Rectal smooth muscle tissue (tissue), 1 donor: ENCODE measurements at regions not wholly inside any gene's neighbourhood (a gene's known extent, or its start where the extent isn't known, plus 50 kb on each side); places are given as distances from the start of the nearest gene placed in this dataset.

Experiments
- H3K27ac ChIP-seq: one replicate; pipeline ENCODE4 v1.7.0; 2013; ENCODE audit warnings: low read depth, low read length, inconsistent platforms
- H3K27me3 ChIP-seq: one replicate; pipeline ENCODE4 v1.7.0; 2013; ENCODE audit warnings: low read length; ENCODE audit not compliant: control insufficient read depth, insufficient read depth
- H3K36me3 ChIP-seq: one replicate; pipeline ENCODE4 v1.7.0; 2013; ENCODE audit warnings: low read length; ENCODE audit not compliant: control insufficient read depth, insufficient read depth
- H3K4me1 ChIP-seq: one replicate; pipeline ENCODE4 v1.7.0; 2013; ENCODE audit warnings: low read length; ENCODE audit not compliant: control insufficient read depth, insufficient read depth
- H3K4me3 ChIP-seq: one replicate; pipeline ENCODE4 v1.7.0; 2013; ENCODE audit warnings: low read length
- H3K9ac ChIP-seq: one replicate; pipeline ENCODE4 v1.7.0; 2013; ENCODE audit warnings: low read length

DNA sequence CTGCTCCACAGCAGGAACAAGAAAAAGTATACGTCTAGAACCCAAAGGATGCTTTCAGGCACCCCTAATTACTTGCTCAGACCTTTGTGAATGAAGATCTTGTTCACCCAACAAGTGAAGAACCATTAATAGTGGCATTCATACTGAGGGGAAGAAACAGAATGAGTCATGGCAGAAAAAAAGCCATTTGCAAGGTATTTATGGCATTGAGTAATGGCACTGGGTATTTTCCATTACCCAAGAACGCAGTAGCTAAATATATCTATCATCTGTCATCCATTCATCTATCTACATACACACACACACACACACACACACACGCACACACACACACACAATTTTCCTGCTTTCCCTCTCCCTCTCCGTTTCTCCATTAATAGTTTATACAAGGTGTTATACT is 56.4 kb upstream of the XIRP2 start:
- H3K27ac ChIP-seq: no peak overlapping the region
- no peak overlapping the region for H3K4me3 ChIP-seq
- H3K9ac ChIP-seq: no peak overlapping the region
- no peaks in the 10 kb centered on the region for H3K36me3 ChIP-seq
- no peaks in the 10 kb centered on the region for H3K27me3 ChIP-seq
- no peaks in the 10 kb centered on the region for H3K4me1 ChIP-seq

DNA sequence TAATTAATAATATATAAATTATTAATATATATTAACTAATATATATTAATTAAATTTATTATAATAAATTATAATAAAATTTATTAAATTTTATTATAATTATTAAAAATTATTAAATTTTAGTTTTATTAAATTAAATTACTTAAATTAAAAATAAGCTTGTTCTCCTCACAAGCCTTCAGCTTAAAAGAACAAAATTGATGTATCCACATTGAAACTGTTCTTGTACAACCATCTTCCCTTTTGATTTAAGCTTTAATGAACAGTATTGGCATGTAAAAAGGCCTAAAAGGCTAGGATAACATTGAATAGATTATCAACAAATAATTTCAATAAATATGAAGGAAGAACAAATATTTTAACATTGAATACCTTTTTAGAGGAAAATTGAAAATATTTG is 62.4 kb upstream of the XIRP2 start:
- no peaks in the 10 kb centered on the region for H3K27me3 ChIP-seq
- no peak overlapping the region for H3K9ac ChIP-seq
- H3K36me3 ChIP-seq: no peaks in the 10 kb centered on the region
- H3K4me1 ChIP-seq: no peaks in the 10 kb centered on the region
- no peak overlapping the region for H3K27ac ChIP-seq
- no peak overlapping the region for H3K4me3 ChIP-seq

DNA sequence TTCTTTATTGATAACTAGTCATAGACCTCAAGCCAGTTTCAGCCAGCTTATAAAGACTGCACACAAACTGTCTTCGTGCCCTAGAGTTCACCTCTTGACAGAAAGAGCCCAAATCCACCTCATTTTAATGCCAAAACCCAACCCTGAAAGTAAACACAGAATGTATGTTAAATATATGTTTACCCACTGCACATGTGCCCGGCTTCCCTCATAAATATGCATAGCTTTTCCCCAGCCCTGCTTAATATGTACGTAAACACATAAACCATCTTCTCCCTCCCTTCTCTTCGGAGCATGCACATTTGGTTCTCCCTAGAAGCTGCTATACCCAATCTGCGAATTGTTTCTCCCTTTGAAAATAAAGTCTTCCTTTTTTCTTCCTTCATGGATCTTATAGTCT is 73.9 kb upstream of the XIRP2 start:
- H3K4me3 ChIP-seq: no peak overlapping the region

DNA sequence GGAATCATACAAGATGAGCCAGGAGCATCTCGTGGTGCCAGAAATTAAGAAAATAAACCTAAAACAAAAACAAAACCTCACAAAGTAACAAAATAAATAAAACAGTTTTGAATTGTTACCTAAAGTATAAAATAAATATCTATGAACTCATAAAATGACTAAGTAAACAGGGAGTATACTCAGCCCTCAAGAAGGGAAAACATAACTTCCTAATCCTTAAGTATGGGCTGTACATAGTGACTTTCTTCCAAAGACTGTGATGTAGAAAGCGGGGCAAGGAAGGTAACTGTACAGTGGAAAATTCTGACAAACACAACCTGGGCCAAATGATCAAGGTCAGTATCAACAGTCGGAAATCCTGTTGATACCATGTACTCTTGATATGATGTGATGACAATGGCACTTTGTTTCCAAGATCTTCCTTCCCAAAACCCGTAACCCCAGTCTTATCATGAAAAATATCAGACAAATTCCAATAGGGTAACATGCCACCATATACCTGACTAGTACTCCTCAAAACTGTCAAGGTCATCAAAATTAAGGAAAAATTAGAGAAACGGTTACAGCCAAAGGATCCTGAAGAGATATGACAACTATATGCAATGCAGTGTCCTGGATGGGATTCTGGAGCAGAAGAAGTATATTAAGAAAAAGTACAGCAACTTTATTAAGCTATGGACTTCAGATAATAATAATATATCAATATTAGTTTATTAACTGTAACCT is 76.0 kb upstream of the XIRP2 start:
- Histone ChIP-seq H3K9ac (no peak overlapping the region), H3K27me3 (no peaks in the 10 kb centered on the region), H3K27ac (no peak overlapping the region), H3K36me3 (no peaks in the 10 kb centered on the region), H3K4me3 (no peak overlapping the region), H3K4me1 (no peaks in the 10 kb centered on the region)

More for the DNA sequence above, 73.9 kb upstream of the XIRP2 start:
- no peak overlapping the region for H3K9ac ChIP-seq
- H3K27me3 ChIP-seq: no peaks in the 10 kb centered on the region
- no peaks in the 10 kb centered on the region for H3K4me1 ChIP-seq
- no peak overlapping the region for H3K27ac ChIP-seq
- no peaks in the 10 kb centered on the region for H3K36me3 ChIP-seq

DNA sequence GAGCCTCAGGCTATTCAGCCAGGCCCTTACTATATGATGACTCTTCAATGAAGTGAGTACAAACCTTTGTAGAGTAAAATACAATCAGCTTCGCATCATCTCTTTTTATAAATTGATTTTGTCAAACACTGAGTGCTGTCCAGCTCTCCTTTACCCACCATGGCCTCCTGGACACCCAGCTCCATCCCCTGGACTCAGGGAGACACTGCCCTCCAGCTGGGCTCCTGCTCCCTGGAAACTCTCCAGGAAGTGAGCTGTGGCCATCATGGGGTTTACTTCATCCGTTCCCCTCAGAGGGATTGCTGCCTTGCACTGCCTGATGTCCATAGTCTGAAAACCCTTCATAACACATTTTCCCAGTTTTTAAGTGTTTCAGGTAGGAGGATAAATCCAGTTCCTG is 82.5 kb upstream of the XIRP2 start:
- H3K36me3 ChIP-seq: no peaks in the 10 kb centered on the region
- no peak overlapping the region for H3K9ac ChIP-seq
- no peak overlapping the region for H3K27ac ChIP-seq
- H3K27me3 ChIP-seq: no peaks in the 10 kb centered on the region
- no peak overlapping the region for H3K4me3 ChIP-seq
- H3K4me1 ChIP-seq: no peaks in the 10 kb centered on the region

DNA sequence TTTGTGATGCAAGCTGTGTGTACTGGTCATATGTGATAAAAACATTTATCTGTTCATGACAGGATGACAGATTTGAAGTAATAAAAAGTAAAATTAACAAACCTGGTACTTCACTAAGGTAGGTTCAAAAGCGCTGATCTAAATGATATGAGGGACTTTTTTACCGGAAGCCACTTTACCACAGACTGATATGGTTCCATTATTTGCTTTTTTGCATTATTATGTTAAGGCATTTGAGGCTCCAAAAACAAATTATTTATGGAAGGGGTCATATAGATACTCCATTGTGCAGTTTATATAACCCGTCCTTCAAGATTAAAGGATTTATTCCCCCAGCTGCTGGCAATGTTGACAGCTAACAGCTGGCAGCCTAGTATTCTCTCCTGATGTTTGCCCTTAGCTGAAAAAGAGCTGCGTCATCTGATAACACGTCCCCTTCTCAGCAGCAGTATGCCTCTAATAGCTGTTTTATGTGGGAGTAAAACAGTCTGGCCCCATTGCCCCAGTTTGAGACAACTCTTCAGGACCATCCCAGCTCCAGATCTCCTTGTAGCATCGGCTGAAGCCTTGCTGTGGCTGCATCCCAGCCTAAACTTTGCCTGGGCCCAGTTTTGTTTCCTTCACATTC is 84.8 kb upstream of the XIRP2 start:
- H3K9ac ChIP-seq: no peak overlapping the region
- no peak overlapping the region for H3K4me3 ChIP-seq
- no peaks in the 10 kb centered on the region for H3K4me1 ChIP-seq
- no peaks in the 10 kb centered on the region for H3K27me3 ChIP-seq
- H3K27ac ChIP-seq: peak overlapping the region; percentile 6
- no peaks in the 10 kb centered on the region for H3K36me3 ChIP-seq

DNA sequence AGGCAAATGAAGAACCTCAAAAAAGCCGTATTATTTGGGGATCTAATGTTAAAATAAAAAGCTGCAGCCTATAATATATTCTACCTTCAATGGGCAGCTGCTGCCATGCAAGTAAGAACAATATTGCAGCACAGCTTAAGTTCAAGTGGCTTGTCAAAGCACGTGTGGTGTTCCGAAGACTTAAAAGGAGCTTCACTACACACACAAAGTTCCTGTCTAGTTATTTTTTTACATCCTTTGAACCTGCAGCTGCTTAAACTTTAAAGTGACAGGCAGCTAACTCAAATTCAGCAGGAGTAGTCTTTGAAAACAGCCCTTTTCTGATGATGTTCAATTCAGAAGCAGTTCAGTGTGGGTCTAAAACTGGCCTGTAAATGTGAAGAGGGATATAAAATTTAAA is 85.8 kb upstream of the XIRP2 start:
- Histone ChIP-seq H3K4me3 (no peak overlapping the region), H3K36me3 (no peaks in the 10 kb centered on the region), H3K27ac (no peak overlapping the region)

DNA sequence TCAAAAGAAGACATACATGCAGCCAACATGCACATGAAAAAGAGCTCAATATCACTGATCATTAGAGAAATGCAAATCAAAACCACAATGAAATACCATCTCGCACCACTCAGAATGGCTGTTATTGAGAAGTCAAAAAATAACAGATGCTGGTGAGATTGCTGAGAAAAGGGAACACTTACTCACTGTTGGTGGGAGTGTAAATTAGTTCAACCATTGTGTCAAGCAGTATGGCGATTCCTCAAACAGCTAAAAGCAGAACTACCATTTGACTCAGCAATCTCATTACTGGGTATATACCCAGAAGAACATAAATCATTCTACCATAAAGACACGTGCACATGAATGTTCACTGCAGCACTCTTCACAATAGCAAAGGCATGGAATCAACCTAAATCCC is 95.5 kb upstream of the XIRP2 start:
- H3K4me1 ChIP-seq: no peaks in the 10 kb centered on the region
- no peak overlapping the region for H3K9ac ChIP-seq
- no peaks in the 10 kb centered on the region for H3K27me3 ChIP-seq
- H3K27ac ChIP-seq: no peak overlapping the region
- no peak overlapping the region for H3K4me3 ChIP-seq
- H3K36me3 ChIP-seq: no peaks in the 10 kb centered on the region

More for the DNA sequence above, 85.8 kb upstream of the XIRP2 start:
- Histone ChIP-seq H3K4me1 (no peaks in the 10 kb centered on the region), H3K9ac (no peak overlapping the region), H3K27me3 (no peaks in the 10 kb centered on the region)

DNA sequence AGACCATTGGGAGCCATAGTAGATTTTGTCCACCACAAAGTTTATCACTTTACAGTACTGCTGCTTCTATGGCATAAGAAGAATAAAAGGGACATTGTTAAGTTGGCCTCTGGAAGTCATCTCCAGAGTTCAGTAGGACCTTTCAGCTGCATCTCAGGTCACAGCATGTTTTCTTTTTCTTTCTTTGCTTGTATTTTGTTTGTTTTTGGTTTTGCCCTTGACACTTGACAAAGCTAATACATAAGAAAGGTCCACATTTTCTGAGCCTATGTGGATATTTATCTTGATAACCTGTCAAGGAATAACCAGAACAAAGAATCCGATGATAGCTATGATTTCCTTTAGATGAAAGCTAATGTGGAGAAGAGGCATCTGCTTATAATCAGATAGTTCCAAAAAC is 101.6 kb upstream of the XIRP2 start:
- Histone ChIP-seq H3K4me1 (no peaks in the 10 kb centered on the region), H3K9ac (no peak overlapping the region), H3K36me3 (no peaks in the 10 kb centered on the region), H3K27ac (no peak overlapping the region), H3K4me3 (no peak overlapping the region), H3K27me3 (no peaks in the 10 kb centered on the region)

DNA sequence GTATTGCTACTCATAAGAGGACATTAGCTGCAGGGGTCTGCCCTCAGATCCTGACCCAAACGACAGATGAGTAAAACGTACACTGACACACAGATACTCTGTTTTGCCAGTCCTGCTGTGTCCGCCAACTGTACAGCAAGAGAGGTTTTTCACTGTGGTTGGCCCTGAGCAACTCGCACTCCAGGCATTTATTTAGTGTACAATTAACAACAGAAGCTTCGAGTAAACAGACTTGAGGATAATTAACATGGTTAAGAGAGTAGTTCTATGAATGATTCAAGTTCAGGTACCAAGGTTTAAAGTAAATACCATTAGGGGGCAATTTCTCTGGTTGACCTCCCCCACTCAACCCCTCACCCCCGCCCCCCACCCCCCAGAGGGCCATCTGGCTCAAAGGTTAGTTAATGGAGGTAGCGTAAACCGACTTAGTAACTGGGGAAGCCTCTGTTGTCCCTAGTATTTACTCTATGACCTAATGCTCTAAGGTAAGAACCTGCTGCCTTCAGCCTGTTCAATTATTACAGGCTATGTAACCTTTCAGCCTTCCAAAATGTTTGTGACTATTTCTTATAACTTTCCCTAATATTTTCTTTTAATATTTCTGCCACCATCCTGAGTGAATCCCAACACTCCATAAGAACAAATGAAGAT is 103.9 kb upstream of the XIRP2 start:
- Histone ChIP-seq H3K36me3 (no peaks in the 10 kb centered on the region), H3K27me3 (no peaks in the 10 kb centered on the region), H3K9ac (no peak overlapping the region), H3K4me3 (no peak overlapping the region), H3K27ac (no peak overlapping the region), H3K4me1 (no peaks in the 10 kb centered on the region)

DNA sequence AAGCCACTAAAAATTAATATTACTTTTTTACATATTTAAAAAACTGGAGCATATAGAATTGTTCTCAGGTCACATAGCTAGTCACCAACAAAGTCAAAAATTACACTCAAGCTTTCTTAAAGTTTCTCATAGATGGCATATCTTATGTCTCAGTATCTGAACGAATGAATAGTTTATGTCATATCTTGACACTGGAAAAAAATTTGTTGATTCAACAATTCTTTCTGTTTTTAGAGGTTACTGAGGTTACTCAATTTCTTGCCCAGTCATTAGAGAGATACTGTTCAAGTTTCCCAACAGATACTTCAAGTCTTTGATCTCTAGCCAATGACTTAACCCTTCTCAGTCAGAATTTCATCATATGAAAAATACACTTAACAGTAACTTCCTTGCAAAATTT is 113.1 kb upstream of the XIRP2 start:
- Histone ChIP-seq H3K27me3 (no peaks in the 10 kb centered on the region), H3K9ac (no peak overlapping the region), H3K4me3 (no peak overlapping the region), H3K36me3 (no peaks in the 10 kb centered on the region), H3K4me1 (no peaks in the 10 kb centered on the region), H3K27ac (no peak overlapping the region)

DNA sequence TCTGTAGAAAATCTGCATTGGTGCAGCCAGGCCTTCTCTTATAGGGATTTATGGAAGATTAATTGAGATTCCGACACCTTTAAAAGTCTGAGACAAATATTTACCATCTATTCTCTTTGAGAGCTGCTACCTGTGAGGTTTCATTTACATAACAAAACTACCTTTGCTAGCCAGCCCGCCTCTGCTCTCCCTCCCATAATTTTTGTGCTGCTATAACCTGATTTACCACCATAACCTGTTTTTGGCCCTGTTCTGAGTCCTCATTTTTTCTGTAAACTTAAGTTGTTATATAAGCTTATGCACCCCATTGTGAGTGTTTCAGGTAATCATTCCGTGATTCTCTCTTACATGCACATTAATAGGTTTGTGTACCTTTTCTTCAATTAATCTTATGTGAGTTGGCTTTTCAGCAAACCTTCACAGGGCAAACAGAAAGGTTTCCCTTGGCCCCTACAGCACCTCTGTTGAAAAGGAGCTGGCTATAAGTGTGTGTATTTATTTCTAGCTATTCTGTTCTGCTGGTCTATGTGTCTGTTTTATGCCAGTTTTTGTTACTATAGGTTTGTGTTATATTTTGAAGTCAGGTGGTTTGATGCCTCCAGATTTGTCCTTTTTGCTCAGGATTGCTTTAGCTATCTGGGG is 114.9 kb upstream of the XIRP2 start:
- H3K27ac ChIP-seq: no peak overlapping the region
- H3K4me3 ChIP-seq: no peak overlapping the region
- H3K4me1 ChIP-seq: no peaks in the 10 kb centered on the region
- no peaks in the 10 kb centered on the region for H3K27me3 ChIP-seq
- no peak overlapping the region for H3K9ac ChIP-seq
- no peaks in the 10 kb centered on the region for H3K36me3 ChIP-seq
